Left renal pelvis (tissue), 4 donors: ENCODE measurements at regions not wholly inside any gene's neighbourhood (a gene's known extent, or its start where the extent isn't known, plus 50 kb on each side); places are given as distances from the start of the nearest gene placed in this dataset.
"Not testable (repeated sequence)": the region's sequence is repeated elsewhere in the genome, so short reads cannot be mapped to it uniquely, and the experiment has no call there.

Experiments
- DNase-seq, 4 donors: peaks; one replicate each; pipeline ENCODE4 v3.0.0-alpha.2; 2013; ENCODE audit warnings: low read depth in 4 of 4, low spot score in 3 of 4

DNA sequence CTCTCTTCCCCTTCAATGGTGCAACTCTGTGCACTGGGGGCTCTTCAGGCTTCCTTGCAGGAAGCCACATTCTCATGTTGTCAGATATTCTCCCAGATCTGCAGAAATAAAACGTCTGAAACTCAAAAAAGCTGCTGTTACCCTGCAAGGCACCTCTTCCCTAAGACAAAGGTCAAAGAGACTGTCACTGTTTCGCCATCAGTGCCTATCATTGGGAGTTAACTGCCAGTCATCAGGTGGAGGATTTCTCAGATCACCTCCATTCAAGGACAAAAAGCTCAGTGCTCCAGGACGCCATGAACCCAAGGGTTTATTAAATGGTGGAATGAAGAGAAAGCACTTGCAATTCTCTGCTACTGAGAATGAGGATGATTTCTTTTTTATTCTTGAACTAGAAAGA lies 144.6 kb upstream of the PALS2 start:
- DNase-seq = no peak

DNA sequence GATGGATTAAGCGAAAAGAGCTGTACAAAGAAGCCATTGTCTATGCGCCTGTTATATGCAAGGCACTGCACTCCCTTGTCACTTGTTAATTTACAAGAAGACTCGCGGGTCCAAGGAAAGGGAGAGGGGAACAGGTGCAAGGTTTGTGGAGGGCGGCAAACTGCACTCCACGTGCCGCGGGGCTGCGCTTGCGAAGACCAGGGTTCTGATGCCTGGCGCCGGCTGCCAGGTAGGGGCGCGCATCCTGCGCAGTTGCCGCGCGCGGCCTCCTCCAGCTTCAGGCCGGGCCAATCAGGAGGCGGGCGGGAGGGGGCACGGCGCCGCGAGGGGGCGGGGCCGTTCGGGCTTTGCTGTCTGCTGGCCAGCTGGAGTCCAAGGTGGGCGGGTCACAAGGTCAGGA lies 140.6 kb upstream of the PALS2 start:
- DNase-seq = no peak

DNA sequence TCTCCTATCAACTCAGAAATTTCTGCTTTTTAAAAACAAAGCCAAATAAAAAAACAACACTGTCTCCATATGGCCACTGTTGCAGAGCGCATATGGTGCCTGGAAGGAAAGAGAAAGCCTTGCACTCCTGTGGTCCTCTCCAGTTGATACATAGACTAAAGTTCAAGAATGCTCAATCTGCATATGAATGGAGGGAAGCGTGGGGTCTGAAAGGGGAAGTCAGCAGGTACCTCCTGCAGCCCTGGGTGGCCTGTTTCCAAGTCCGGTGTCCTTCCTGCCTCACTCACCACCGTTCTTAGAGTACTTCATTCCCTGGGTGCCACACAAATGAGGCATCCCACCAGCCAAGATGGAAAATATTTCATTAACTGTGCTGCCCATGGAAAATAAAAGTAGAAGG lies 138.3 kb upstream of the PALS2 start:
- no peak for DNase-seq

DNA sequence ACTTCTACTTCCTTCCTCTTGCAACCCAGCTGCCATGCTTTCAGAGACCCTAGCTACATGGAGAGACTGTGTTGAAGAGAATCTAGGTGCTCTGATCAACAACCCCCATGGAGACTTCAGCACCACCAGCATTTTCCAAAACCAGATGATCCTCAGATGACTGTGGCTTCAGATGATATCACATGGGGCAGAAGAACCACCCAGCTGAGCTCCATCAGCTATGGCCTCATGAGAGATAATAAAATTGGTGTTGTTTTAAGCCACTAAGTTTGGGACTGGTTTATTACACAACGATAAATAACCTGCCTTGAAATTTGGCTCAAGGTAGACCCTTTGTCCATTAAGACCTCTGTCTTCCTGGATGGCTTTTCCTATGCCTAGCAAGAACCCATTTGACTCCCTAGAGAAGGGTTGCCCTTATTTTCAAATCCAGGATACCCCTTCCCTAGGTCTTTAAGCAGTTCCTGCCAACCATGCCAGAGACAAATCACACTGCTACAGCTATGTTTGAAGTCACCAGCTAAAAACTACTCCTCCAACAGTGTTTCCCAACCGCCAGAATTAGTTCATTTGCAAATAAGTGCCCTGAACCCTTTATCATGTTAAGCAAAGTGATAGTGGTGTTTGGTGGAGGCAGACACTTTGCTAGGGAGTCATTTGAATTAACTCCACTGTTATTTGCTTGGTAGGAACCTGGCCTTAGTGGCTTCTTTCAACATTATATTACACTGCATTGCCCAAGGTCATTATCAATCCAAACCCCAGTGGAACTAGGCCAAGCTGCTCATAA lies 136.9 kb upstream of the PALS2 start:
- DNase-seq = no peak

DNA sequence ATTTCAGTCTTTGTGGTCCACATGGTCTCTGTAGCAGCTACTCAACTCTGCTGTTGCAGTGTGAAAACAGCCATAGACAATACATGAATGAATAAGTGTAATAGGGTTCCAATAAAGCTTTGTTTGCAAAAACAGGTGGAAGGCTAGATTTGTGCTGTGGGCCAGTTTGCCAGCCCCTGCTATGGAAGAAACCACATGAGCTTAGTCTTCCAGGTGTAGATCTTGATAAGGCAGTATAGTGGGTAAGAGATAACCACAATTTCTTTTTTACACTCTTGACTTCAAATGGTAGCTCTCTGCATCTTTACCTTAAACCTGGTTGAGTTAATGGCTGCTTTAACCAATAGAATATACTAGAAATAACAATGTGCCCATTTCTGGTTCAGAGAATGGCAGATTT lies 135.0 kb upstream of the PALS2 start:
- DNase-seq = no peak

DNA sequence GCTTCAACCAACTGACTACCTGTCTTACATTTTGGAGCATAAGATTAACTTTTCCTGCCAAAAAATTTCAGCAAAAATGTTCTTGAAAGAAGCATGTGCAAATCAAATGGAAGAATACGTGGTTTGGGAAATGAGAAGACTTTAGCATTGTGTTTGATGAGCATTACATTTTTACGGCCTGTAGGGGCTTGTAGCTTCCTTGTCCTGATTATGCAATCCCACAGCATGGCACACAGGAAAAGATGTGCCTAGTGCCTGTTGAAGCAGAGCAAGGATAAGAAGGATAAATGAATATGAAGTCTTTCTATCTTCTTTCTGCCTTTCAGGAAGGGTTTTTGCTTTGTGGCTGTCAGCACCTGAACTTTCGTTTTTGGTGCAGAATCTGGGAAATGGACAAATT lies 134.1 kb upstream of the PALS2 start:
- DNase-seq = not testable (repeated sequence)

DNA sequence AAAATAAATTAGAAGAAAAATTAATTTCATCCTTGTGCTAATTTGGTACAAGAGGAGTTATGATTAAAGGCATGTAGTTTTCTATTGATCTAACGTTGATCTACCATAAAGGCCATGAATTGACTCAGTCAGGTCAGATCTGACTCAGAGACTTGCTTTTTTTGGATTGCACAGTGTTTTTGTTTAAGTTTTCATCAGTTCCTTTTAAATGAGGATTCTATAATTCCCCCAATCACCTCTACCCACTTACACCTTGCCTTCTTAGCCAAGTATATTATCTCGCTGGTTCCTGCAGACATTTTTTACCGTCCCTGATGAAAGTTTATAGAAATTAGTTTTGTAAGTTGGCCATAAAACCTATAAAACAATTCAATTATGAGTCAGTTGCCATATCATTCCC lies 132.4 kb upstream of the PALS2 start:
- no peak for DNase-seq

DNA sequence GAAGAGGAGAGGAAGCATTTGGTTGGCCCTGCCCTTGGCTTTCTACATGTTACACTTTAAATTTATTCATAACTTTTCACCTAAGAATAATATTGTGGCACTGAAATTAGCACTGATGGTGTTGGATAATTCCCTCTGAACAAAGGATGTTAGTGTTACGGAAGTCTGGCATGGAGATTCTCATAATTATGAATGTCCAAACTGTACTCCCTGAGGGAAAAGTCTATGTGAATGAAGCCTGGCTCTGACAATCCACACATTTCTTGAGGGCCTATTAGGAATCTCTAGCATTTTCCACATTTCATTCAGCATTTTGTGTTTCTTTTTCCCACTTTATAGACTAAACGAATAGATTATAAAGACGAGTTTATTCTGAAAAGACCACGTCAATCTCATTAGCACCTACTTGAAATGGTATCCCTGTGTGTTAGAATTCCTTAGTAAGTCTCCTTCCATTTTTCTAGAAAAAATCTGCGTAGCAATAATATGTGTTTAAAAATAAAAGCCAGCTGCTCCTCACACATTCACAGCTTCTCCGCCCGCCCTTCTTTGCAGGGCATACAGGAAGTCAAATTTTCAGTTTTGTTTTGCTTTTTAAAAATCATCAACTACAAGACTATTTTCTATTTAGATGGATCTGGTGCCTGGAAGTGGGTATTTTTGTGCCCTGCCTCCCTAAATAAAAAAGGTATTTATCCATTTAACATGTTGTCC lies 131.8 kb upstream of the PALS2 start:
- no peak for DNase-seq

DNA sequence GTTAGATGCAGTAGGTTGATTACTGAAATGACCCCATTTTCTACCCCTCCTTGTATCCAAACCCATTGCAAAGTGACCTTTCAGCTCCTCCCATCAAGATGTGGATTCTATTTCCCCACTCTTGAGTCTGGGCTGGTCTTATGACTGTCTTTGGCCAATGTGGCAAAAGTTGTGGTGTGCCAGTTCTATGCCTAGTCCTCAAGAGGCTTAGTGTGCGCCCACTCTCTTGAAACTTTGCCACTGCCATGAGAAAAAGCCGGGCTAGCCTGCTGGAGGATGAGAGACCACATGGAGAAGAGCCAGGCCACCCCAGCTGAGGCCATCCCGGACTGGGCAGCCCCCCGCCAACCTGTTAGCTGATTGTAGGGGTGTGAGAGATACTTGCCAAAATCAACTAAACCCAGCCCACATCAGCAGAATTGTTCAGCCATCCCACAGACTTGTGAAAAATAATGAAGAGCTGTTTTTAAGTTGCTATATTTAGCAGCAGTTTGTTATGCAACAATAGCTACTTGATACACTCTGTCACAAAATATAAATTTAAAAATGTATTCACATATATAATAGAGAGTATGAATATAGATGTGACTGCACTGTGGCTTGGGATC lies 131.0 kb upstream of the PALS2 start:
- DNase-seq = no peak

DNA sequence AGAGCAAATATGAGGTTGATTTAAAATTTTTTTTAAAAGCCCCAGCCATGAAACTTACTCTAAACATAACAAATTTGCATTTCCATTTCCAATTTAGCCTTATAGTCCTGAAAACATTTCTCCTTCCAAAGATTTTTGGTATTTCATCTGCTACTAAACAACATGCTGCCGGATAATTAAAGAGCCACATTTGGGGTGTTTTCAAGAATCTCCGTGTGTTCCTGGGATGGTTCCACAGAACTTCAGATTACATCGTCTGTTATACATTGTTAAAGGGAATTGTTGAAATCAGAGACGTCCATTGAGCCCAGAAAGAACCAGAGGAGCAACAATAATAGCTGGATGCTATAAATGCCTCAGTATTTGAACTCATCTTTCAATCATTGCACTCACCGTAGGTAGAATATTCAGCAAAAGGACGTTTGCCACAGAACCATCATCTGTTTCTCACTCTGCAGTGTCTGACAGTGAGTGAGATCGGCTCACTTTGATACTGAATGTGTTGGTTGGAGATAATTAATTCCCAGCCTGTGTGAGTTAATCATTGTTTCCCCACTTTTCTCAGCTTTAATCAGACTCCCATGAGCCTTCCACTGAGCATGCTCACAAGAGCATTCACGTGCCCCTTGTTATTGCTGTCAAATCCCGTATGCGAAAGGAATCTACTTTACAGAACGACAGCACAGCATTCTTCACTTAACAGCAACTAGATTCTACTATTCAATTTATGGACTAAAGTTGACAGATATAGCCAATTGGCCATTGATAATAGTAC lies 128.4 kb upstream of the PALS2 start:
- peak in 1 of 4 donors; percentile 20 for DNase-seq

DNA sequence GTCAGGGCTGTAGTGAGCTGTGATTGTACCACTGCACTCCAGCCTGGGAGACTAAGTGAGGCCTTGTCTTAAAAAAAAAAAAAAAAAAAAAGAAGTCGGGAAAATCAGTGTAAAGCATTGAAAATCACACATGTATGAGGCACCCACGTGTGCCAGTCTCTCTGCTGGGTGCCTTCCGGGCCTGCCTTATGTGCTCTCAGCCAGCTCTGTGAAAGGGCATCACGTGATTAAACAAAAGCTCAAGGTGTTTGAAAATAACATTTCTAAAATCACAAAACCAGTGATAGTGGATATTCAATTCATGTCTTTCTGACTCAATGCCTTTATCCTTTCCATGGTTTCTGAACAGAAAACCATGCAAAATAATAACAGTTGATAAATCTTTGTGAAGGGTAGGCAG lies 125.2 kb upstream of the PALS2 start:
- no peak for DNase-seq

DNA sequence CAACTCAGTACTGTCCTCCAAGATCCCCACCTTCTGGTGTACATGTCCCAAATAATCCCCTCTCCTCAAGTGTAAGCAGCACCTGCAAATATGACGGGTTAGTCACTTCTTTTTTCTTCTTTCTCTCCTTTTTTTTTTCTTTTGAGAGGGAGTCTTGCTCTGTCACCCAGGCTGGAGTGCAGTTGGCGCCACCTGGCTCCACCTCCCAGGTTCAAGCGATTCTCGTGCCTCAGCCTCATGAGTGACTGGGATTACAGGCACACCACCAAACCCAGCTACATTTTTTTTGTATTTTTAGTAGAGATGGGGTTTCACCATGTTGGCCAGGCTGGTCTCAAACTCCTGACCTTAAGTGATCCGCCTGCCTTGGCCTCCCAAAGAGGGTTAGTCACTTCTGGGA lies 123.8 kb upstream of the PALS2 start:
- DNase-seq = not testable (repeated sequence)

DNA sequence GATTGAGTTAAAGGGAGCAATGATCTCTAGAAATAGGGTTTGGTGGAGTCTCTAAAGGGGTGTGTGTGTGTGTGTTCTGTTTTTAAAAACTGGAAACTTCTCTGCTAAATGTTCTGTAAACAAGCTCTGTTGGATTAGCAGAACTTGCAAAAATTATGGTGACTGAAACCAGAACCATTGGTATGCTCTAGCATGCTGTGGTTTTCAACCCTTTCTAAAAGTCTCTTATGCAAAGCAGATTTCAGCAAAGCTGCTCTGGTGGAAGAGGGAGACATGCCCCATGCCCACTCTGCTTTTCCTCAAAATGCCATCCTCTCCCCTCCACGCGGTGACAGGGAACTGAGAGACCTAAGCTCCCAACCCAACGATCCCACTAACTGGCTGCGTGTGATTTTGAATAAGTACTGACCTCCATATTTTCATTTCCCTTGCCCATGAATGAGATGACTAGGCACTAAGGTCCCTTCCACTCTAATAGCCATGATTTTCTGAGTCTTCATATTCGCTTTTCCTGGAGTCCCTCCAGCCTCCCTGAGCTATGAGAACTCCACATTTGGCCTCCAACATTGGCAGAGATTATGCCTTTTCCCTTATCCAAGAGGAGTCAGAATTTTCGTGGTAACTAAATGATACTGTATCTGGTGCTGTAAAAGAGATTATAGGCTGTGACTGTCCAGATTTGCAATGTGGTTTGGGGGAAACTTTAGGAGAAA lies 117.3 kb upstream of the PALS2 start:
- no peak for DNase-seq

DNA sequence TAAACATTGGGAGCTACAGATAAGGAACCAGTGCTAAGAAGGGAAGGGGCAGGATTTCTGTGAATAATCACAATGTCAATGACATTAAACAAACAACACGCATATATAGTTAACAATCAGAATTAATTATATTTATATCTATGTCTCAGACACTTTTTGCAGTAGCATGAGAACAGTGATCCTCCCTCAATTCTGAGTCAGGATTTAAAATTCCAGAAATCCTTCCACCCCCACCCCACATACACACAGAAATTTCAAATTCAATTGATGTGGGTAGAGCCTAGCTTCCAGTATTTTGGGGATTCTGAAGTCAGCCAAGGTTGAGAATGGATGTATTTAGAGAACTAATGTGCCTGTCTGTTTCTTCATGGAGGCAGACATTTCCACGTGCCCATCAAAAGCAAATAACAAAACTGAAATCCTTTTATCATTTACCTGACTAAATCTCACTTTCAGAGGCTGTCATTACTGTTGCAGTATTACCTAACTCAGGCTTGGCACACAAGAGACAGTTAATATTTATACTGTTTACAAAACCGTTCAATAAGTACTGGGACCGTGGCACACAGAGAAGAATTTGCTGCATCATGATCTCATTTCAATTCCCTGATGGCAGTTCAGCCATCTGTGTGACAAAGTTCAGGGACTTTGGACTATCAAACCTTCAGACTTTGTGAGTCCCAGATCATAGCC lies 116.6 kb upstream of the PALS2 start:
- DNase-seq = no peak

DNA sequence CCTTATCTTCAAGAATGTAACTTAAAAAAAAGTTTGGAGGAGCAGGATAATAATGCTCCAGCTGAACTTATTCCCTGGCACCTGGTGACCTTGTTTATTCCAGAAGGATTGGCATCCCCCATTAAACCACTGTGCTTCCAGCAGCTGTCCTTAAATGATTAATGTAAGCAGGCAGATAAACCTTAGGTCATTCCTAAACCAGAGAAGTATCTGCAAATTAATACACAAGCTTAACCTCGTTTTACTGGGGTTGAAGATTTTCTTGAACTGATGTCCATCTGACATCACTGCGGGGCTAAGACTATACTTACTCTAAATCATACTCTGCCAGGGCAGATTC lies 116.1 kb upstream of the PALS2 start:
- no peak for DNase-seq

DNA sequence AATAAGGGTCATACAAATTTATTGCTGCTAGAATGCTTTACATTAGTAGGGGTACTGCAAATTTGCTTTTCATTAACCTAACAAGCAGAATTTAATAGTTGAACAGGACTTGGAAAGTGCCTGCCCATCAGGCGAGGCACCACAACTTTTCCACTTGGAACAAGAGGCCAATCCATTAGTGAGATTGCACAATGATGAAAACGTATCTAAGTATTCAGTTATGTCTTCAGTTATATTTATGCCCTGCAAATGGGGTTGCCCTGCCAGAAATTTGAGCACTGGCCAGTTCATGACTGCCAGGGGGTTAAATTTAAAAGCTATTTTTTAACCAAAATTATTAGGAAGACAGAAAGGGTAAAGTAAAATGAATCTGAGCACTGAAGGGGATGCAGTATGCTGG lies 111.1 kb upstream of the PALS2 start:
- DNase-seq = no peak

DNA sequence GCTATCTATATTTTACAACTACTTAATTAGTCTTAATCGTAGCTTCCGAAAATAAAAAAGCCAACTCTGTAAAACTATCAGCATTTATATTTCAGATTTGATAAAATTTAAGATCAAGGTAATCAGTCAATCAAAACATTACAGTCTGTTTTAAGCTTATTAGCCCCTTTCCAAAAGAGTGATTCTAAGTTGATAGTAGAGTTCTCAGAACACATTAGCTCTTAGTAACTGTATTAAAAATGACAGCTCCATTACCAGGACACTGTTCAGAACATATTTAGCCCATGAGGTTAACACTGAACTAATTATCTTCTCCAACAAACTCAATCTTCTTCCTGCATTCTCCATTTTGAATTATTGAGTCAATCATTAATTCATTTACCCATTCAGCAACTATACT lies 110.3 kb upstream of the PALS2 start:
- no peak for DNase-seq

DNA sequence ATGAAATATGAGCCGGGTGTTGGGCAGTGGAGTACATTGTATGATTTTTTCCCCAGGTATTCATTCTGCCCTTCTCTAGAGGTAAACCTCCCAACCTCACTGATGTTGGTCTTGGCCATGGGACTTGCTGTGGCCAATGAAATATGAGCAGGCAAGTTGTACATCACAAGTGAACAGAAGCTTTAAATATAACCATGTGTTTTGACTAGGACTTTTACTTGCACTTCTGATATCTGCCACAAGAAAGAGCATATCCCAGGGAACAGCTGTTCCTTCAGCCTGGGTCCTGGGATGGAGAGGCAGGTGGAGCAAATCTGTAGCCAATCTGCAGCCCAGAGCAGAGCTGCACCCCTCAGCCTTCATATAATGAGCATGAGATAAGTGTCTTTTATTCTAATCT lies 109.8 kb upstream of the PALS2 start:
- DNase-seq = no peak

DNA sequence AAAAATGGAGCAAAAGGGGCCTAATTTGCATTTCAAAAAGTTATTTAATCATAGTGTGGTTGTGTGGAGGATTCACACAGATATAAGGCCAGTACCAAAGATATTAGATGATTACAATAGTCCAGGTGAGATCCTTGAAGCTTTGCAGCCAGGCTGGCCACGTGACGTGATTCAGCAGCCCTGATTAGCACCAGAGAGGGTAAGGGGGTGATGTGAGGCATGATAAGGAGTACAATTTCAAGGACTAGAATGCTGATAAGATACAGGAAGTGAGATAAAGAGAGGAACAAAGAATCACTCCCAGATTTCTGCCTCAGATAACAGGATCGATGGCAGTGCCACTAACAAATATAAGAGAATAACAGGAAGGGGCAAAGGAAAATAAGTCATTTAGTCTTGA lies 108.4 kb upstream of the PALS2 start:
- DNase-seq = no peak

DNA sequence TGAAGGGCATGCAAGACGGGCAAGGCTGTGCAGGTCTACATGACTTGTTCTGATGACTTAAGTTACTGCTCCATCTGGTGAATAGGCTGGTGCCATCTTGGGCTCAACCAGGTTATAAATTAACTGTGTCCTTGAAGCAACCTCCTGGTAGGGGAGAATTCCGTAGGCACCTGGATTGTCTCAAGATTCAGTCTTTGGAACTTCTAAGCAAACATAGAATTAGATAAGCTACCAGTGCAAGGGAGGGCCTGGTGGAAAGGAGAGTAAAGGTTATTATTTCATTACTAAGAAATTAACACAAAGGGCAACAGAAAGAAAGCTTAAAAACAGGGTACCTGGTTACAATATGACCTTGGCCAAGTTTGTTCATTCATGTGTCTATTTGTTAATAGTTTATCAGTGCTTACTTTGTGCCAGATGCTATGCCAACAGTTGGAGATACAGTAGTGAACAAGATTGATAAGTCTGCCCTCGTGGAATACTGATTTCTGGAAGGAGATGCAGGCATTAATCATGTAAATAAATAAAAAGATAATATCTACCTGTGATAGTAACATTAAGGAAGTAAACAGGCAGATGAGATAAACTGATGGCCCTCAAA lies 107.0 kb upstream of the PALS2 start:
- no peak for DNase-seq
